GM18909 (cell line): ENCODE measurements at regions not wholly inside any gene's neighbourhood (a gene's known extent, or its start where the extent isn't known, plus 50 kb on each side); places are given as distances from the start of the nearest gene placed in this dataset.

Experiments
- ATAC-seq: cut with Tn5 transposase; IDR thresholded peaks from one replicate; pipeline ENCODE4 v1.9.1; 2021; ENCODE audit warnings: mild to moderate bottlenecking; ENCODE audit not compliant: unreplicated experiment, poor library complexity

DNA sequence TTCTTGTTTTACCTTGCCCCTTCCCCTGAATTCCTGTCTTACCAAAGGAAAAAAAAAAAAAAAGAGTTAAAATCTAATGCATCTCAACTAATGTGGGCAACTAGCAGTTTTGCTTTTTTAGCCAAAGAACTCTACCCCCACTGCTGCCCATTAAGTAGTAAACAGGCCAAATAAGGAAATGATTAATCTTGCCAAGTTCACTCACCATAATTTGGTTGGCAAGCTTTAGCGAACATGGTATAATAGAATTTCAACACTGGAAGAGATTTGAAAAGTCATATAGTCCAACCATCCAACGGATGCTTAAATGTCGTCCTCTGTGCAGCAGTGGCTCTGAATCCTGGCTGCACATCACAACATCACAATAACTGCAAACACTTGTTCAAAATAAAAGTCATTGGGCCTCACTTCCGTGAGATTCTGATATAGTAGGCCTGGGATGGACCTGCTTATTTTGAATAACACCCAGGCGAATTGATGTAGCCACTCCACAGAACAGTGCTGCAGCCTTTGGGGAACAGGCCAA is 142.0 kb upstream of the UBE2E1 start:
- ATAC-seq, result no peak

DNA sequence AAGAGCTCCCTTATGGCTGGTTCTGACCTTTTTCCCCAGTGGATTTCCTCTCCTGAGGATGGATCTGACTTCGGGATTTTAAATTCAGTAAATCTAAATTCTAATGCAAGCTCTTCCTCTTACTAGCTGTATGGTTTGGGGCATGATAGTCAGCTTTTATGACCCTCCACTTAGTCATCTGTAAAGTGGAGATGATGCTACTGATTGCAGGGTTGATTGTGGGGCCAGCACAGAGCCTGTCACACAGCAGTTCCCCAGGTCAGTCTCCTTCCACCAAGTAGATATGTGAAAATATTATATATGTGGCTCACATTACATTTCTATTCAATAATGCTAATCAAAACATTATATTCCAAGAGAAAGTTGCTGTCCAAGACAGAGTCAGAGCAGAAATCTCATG is 141.3 kb upstream of the UBE2E1 start:
- no peak for ATAC-seq

DNA sequence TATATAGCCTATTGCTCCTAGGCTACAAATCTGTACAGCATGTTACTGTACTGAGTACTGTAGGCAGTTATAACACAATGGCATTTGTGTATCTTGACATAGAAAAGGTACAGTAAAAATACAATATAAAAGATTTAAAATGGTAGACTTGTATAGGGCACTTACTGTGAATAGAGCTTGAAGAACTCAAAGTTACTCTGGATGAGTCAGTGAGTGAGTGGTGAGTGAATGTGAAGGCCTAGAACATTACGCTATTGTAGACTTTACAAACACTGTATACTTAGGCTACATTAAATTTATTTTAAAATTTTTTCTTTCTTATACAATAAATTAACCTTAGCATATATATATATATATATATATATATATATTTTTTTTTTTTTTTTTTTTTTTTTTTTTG is 140.0 kb upstream of the UBE2E1 start:
- ATAC-seq, result no peak

DNA sequence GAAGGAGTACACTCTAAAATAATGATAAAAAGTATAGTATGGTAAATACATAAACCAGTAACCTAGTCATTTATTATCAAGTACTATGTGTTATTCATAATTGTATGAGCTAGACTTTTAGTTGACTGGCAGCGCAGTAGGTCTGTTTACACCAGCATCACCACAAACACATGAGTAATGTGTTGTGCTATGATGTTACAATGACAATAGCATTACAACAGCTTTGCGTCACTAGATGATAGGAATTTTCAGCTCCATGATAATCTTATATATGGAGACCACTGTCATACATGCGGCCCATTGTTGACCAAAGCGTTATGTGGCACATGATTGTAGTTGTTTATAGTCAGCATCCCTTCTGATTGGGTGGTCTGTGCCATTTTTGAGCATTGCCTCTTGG is 138.9 kb upstream of the UBE2E1 start:
- no peak for ATAC-seq

DNA sequence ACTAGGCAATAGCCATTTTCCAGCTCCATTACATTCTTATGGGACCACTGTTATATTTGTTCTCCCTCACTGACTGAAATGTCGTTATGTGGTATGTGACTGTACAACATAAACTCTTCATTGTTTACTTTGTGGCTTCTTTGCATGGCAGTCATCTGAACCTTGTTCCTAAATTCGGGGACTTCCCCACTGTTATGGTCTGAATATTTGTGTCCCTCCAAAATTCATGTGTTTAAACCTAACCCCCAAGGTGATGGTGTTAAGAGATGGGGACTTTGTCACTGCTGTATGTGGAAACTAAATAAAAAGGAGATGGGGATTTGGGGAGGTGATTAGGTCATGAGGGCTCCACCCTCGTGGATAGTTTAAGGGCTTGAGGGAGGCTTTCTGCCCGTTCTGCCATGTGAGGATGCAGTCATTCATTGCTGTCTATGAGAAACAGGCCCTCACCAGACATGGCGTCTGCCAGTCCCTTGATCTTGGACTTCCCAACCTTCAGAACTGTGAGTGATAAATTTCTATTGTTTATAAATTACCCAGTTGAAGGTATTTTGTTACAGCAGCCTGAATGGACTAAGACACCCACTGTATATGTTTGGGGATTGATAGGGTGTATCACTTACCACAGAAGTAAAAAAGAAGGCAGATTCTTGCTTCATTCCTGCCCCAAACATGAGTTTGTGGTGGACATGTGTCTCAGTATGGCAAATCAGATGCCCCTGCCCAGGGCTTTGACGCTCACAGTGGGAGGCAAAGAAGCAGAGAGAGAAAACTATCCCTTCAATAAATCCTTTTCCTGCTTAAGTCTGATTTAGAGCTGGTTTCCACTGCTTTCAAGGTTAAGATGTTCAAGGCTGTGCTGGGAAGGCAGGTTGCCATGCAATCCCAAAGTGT is 138.0 kb upstream of the UBE2E1 start:
- ATAC-seq, result no peak

DNA sequence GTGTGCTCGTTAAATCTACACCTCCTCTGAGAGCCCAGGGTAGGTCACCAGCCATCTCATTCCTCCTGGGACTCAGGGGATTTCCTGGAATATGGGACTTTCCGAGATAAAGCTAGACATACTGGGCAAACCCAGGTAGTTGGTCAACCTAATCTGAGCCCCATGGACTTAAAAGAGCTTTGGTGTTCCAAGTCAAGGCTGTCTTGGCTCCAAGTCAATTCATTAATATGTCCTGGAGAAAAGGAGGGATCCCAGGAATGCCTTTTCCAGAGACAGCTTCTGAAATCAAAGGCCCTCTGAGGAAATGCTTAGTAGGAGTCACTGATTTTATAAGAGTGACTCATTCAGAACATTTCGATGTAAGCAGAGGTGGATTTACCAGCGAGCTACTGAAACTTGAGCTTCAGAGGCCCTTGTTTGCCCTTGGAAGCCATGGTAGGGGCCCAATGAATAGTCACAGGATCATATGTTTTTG is 137.3 kb upstream of the UBE2E1 start:
- ATAC-seq, result no peak

DNA sequence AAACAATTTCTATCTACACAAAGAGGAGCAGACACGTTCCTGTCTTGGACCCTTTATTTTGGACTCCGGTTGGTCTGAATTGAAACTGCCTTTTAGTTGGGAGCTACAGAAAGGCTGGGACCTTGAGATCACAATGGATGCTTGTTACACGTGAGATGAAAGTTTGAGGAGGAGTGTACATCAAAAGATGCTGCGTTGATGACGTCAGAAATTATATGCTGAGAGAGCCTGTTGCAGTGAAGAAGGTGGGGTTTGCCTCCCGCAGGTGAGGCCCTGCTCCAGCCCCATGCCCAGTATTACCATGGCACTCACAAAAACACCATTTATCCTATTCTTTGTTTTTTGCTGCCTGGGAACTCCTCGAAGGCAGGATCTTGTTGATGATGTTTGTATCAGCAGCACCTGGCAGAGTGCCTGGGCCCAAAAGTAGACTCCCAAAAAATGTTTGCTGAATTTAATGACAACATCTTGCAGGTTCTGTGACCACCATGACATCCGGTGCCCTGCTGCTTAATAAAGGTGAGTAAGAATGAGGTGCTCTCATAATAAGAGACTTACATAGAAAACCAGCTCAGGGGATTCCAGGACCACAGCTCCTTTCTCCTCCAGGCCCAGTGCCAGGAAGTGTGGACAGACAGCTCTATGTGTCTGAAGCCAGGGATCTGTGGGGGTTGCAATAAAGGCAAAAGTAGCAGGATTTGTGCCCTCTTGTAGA is 136.1 kb upstream of the UBE2E1 start:
- no peak for ATAC-seq

DNA sequence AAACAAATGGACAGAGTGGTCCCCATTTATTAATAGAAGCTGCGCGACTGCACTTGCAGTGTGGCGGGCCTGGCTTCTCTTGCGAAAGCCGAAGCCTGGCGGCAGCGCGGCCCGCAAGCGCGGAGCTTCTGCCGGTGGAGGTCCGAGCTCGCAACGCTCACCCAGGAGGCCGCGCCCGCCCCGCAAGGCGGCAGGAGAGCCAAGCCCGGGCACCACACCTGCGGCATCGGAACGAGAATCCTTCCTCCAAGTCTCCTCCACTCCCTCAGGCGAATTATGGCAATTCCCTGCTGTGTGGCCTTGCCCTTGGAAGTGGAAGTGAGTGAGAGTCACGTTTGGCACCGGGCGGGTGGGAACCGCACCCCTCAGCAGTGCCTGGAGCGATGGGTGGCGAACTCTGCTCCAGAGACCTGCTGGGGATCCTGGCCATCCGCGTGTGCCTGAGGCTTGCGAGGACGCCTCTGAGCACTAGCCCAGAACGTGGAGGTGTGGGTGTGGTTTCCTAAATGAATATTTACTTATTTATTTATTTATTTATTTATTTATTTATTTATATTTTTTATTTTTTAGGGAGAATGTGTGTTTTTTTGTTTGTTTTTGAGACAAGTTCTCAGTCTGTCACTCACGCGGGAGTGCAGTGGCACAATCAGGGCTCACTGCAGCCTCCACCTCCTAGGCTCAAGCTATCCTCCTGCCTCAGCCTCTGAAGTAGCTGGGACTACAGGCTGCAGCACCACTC is 133.7 kb upstream of the UBE2E1 start:
- no peak for ATAC-seq

DNA sequence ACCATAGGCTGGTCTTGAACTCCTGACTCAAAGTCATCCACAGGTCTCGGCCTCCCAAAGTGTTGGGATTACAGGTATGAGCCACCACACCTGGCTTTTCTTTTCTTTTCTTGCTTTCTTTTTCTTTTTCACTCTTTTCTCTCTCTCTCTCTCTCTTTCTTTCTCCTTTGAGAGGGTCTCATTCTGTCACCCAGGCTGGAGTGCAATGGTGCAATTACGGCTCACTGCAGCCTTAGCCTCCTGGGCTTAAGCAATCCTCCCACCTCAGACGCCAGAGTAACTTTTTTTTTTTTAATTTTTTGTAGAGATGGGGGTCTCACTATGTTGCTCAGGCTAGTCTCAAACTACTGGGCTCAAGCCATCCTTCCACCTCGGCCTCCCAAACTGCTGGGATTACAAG is 133.1 kb upstream of the UBE2E1 start:
- no peak for ATAC-seq

DNA sequence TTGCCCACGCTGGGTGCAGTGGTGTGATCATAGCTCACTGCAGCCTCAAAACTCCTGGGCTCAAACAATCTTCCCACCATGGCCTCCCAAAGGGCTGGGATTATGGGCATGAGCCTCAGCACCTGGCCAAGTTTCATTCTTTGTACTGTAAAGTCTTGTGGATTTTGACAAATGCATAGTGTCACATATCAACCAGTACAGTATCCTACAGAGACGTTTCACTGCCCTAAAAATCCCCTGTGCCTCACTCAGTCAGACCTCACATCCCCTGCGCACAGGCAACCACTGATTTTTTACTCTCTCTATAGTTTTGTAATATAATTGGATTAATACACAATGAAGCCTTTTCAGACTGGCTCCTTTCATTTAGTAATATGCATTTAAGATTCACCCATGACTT is 130.7 kb upstream of the UBE2E1 start:
- no peak for ATAC-seq

DNA sequence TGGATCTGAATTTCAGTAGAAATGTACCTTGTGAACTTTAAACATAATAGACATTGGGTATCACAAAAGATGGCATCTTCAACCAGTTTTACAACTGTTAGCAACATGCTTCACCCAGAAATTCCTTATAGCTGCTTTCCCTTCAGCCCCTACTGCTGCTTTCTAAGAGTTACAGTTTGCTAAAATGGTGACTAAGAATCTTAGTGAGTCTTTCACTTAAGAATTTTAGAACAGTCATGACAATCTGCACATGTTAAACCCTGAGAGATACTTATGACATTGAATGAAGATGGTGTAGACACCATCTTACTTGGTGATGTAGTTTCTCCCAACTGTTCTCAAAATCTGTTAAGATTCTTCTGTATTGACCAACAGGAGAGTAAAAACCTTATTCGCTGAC is 129.7 kb upstream of the UBE2E1 start:
- ATAC-seq, result no peak

DNA sequence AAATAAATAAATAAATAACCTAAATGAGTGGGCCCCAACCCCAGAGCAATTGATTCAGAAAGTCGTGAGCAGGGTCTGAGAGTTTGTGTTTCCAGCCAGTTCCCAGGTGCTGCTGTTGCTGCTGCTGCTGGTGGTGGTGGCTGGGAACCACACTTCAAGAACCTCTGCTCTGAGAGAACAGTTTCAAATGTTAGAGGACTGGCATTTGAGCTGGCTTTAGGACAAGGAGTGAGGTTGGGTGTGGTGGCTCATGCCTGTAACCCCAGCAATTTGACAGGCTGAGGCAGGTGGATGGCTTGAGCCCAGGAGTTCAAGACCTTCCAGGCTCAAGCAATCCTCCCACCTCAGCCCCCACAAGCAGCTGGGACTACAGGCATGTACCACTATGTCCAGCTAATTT is 123.1 kb upstream of the UBE2E1 start:
- ATAC-seq, result peak; percentile 52

DNA sequence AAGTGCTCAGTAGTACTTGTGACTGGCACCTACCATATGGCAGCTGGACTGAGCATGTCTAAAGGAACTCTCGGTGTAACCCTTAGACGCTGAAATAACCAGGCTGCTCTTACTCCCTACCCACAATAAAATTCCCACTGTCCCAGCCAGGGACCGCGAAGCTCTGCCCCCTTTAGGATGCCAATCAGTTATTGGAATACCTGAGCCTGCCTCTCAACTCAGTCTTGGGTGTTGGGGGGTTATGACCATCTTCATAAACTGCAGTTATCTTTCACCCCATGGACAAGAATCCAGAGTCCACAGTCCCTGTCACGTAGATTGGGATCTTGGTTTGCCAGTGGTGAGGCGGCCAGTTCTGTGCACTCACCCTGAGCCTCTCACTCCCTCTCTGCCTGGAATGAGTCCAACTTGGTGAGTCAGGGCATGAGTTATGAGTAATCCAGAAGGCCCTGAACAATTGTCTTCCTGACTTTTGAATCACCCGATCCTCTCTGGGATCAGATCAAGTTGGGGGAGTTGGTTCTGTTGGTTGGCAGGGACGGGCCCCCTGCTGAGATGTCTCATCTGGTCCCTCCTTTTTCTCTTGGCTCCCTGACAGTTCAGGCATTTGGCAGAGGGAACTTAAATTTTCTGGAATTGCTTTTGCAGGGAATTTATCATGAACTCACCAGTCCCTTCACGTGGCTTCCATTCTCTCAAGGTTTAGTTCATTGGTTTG is 120.1 kb upstream of the UBE2E1 start:
- ATAC-seq, result no peak

DNA sequence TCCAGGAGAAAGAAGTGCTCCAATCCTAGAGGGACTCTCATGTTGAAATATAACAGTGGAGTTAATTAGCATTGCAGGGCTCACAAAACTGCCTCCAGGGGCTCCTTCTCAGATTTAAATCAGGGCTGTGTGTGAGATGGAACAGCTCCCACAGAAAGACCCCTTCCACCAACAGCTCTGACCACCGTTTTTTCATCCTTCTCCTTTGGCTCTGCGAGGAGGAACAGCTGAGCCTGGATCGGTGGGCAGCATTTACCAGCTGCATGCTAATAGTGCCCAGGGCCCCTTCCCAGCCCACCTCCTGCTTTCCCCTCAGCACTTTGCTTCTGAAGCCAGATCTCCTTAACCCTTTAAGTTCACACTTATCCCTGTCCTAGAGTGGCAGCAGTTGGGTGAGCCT is 119.2 kb upstream of the UBE2E1 start:
- no peak for ATAC-seq

DNA sequence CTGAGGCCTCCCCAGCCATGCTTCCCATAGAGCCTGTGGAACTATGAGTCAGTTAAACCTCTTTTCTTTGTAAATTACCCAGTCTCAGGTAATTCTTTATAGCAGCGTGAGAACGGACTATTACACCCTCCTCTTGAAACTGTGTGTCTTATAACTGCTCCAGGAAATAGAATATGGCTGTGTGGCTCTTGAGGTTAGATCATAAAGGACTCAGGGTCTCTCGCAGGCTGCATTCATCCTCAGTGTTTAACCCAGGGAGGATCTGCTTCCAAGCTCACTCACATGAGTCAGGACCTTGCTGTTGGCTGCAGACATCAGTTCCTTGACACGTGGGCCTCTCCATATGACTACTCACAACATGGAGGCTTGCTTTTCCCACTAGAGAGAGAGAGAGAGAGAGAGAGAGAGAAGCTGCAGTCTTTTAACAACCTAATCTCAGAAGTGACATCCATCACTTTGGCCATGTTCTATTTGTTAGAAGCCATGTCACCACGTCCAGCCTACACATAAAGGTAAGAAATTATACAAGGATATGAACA is 114.3 kb upstream of the UBE2E1 start:
- no peak for ATAC-seq

DNA sequence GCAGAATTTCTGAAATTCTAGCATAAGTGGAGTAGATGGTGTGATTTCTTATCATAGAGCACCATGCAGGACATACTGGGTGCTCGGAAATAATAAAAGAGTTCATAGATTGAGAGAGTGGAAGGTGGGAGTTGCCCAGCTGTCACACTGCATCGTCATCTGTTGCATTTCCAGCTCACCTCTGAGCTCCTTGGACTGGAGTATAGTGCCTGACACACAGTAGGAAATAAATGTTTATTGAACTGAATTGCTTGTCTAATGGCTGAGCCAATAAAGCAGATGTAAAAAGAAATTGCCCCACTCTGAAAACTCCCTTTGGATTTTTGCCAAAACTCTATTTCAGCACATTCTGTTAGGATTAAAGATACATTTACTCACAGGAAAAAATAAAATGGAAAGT is 108.9 kb upstream of the UBE2E1 start:
- ATAC-seq, result no peak

DNA sequence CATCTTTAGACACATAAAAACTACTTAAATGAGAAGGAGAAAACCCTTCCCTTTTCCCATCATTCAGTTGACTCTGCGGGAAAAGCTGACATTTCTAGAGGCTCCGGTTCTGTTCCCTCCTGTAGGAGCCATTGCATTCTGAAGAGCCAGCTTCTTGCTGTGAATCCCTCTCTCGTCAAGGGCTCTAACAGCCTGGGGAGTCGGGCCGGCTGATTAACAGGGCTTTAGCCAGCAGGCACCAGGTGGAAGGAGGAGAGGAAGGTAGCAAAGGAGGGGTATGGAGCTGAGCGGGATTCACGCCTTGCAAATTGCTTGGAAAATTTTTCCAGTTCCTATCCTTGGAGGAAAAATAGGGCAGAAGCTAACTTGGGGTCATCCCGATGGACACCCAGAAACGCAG is 108.3 kb upstream of the UBE2E1 start:
- no peak for ATAC-seq

DNA sequence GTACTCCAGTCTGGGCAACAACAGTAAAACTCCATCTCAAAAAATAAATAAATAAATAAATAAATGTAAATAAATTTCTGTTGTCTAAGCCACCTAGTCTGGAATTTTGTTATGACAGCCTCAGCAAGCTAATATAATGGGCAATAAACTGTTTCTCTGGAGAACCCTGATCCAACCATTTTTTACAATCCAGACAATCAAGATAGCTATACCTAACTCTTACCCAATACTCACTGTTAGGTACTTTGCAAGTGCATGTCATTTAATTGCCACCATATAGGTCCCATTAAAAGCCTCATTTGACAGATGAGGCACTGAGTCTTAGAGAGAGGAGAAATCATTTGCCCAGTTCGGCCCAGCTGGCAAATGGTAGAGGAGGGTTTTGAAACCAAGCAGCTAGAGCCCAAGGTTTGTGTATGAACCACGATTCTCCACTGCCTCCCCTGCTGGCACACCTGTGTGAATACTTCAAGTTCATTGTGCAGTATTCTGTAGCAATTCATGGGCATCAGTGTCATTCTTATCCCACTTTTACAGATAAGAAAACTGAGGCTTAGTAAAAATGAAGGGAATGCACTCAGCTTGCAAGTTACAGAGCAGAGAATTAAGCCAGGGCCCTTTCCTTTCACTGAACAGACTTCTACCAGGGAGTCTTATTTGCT is 107.0 kb upstream of the UBE2E1 start:
- ATAC-seq, result no peak

DNA sequence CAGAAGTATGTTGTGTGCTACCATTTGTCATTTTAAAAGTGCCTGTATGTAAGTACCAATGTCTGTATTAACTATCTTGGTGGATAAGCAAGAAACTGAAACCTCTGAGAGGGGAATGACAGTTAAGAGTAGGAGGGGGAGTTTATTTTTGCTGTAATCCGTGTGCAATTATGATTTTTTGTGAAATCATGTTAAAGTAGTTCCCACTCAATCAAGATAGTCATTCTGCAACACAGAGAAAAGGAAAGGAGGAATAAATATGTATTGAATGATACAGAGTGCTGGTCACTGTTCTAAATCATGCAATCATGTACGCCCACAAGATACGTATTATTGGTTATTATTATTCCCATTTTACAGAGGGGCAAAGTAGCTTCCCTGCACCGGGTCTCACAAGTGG is 105.1 kb upstream of the UBE2E1 start:
- no peak for ATAC-seq
